GM12875 (cell line): ENCODE measurements at regions not wholly inside any gene's neighbourhood (a gene's known extent, or its start where the extent isn't known, plus 50 kb on each side); places are given as distances from the start of the nearest gene placed in this dataset.

Source experiments
- H3K4me3 ChIP-seq: one replicate; pipeline ENCODE4 v1.5.1; 2011; ENCODE audit warnings: low read depth, low read length, control low read depth
- TF ChIP-seq, protein P1 (sequence below): IDR thresholded peaks from 2 replicates; pipeline ENCODE4 v1.5.1; 2011; ENCODE audit warnings: low read depth, mild to moderate bottlenecking, control low read depth, inconsistent platforms, low read length, moderate library complexity, borderline replicate concordance; ENCODE audit not compliant: insufficient read depth

DNA sequence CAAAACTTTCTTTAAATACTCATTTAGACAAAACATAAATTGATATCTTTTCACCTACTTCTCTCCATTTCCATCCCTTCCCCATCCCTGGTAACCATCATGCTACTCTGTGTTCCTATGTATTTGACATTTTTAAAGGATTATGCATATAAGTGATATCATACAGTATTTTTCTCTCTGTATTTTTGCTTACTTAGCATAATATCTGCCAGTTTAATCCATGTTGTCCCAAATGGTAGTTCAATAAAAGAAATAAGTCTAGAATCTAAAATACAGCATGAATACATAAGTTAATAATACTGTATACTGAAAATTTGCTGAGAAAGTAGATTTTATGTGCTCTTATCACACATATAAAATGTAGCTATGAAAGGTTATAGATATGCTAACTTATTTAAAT is 190.3 kb upstream of the NAV3 start:
- TF ChIP-seq, protein P1, sequence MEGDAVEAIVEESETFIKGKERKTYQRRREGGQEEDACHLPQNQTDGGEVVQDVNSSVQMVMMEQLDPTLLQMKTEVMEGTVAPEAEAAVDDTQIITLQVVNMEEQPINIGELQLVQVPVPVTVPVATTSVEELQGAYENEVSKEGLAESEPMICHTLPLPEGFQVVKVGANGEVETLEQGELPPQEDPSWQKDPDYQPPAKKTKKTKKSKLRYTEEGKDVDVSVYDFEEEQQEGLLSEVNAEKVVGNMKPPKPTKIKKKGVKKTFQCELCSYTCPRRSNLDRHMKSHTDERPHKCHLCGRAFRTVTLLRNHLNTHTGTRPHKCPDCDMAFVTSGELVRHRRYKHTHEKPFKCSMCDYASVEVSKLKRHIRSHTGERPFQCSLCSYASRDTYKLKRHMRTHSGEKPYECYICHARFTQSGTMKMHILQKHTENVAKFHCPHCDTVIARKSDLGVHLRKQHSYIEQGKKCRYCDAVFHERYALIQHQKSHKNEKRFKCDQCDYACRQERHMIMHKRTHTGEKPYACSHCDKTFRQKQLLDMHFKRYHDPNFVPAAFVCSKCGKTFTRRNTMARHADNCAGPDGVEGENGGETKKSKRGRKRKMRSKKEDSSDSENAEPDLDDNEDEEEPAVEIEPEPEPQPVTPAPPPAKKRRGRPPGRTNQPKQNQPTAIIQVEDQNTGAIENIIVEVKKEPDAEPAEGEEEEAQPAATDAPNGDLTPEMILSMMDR = no peak
- H3K4me3 ChIP-seq = no peak overlapping the region

DNA sequence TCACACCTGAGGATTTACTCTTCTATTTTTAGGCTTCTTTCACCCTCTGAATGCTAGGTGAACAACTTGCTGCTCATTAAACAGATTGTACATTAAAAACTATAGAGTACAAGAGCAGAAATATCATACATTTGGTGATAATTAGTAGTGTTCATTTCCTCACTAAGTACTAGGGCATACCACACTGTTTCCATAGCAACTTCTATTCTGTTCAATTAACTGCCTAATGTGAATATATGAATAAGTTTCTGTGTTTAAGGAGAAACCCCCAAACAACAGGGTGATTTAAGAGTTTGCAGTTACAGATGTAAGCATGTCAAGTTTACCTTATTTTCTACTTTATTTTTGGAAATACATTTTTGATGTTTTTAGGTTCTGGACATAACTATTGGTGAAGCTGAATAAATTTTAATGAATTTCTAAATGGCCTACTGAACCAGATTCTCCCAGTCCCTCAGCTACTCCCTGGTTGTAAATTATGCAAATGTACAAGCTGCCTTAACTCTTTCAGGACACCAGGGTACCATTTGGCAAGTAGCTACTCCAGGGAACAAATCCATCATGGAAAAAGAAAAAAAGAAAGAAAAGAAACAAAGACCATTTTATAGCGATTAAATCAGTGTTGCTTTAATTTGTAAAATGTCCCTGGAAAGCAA is 199.8 kb upstream of the NAV3 start:
- H3K4me3 ChIP-seq = no peak overlapping the region
- TF ChIP-seq, protein P1 = no peak

DNA sequence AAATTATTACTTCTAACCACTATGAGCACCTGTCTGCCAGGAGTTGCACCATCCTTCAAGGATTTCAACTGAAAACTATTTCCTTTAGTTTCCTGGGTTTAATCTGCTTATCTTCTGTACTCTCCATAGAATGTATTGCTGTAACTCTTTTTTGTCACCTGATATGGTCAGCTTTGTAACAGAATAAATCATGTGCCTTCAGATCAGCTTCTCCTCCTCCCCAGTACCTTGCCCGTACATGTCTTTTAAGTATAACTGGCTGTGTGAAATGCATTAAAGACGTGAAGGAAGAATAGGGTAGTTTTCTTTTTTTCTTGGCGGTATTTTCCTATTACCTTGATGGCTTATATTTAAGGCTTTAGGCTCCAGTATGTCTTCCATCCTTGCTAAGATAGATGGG is 200.3 kb upstream of the NAV3 start:
- TF ChIP-seq, protein P1 = no peak
- no peak overlapping the region for H3K4me3 ChIP-seq

DNA sequence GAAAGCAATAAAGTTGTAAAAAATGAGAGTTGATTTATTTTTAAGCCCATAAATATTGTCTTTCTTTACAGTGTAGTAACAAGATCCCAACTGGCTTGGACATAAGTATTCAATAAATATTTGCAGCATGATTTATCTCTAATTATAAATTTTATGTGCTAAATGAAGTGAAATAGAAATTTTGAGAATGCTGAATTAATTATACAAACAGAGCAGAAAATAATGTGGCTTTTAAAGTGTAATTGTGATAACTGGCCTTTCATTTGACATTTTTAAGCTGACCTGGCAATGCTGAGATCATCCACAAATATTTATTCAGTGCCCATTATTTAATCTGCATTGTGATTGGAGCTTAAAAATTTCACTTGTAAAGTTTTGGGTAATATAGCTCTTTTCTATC is 201.6 kb upstream of the NAV3 start:
- H3K4me3 ChIP-seq = no peak overlapping the region
- TF ChIP-seq, protein P1 = no peak

DNA sequence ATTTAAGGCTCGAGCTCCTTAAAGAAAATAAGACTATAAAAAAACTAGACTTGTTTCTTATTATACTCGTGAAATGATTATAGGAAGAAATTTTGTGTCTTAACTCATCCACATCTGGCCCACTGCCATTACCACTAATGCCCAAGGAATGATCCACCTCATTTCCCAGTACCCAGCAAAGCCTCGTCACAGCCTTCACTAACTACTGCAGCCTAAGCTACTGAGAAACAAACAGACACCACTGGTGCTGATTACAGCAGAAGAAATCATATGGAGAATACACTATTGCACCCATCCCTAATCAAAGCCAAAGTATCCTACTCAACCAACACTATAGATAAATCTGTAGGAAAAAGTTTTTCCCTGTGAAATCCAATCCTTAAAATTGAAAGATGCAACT is 205.3 kb upstream of the NAV3 start:
- H3K4me3 ChIP-seq = no peak overlapping the region
- TF ChIP-seq, protein P1 = no peak

DNA sequence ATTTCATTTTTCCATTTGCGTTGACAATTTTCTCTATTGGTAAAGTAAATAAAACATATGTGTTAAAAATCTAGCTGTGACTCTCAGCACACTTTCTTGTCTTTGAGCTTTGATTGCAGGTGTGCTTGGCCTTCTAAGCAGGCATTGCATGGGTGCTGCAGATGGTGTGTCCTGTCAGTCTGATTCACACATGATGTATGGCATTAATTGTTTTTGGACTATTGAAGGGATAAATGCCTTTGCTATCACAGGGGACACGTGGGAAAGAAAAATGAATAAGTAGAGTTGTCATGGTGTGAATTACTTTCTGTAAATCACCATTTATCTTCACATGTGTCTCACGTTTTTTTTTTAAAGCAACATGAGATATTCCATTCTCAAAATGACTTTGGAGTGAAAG is 211.3 kb upstream of the NAV3 start:
- TF ChIP-seq, protein P1 = no peak
- no peak overlapping the region for H3K4me3 ChIP-seq

DNA sequence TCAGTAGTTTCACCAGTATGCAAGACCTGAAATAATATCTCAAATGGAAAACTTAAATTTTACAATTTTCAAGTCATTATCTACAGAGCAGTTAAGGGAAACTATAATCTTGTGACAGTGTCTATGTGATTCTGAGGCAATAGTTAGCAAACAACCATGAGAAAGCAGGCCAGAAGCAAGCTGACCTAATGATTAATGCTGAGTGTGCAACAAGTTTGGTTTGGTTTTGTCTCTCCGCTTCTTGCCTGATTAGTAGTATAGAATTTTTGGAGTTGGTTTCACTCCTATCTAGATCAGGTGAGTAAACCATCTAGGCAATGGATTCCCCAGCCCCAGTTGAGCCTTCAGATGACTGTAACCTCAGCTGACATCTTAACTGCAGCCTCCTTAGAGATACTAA is 212.9 kb upstream of the NAV3 start:
- TF ChIP-seq, protein P1 = no peak
- no peak overlapping the region for H3K4me3 ChIP-seq
